ENCODE measurements at regions not wholly inside any gene's neighbourhood (a gene's known extent, or its start where the extent isn't known, plus 50 kb on each side); places are given as distances from the start of the nearest gene placed in this dataset.

DNA sequence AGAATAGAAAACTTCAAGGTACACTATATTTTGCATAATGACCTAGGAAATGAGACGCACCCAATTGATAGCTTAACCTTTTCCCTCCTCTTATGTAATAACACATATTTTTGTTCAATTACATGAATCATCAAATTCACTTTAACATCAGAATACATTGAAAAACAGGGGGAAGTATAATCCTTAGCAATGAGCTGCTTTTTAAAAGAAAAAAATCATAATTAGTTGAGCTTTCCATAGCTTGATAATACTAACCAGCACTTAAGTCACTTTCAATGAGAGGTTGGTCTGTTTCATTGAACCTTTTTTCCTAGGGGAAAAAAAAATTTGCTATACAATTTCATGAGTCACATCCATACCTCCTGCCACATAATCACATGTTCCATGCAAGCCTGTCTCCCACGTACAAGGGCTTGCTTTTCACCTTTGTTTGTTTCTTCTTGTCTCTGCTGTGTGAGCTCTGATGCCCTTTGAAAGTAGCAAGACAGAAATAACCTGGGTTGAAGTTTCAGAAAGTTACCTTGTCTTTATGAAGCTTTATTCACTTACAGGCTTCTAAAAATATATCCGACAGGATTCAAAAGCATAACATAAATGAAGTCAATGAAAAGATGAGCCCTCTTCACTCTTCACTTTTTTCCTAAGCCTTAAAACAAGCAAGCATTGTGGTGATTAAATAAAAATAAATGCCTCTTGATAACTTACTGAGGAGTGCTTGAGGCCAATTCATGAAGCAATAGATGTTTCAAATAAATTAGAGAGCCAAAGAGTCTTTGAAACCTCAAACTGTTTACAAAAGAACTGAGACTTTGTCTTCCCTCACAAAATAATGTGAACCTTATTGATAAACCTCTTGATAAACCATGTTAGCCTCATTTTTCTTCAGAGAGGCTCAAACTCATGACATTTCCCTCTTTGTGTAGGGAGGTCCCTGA, 108.5 kb downstream of the FEM1C start:
- no peak overlapping the region for H3K4me3 ChIP-seq (ENCODE audit: low read length)
- H3K9me3 ChIP-seq (ENCODE audit: insufficient read depth, low read depth, low read length), result peaks cover 12% of the 10 kb centered on the region
- no peak overlapping the region for H3K9ac ChIP-seq (ENCODE audit: low read depth, low read length)
- no peak overlapping the region for H3K27ac ChIP-seq (ENCODE audit: low read depth, low read length)
- 91% methylated on average over 3 of the region's 3 CpGs for WGBS
- no peaks in the 10 kb centered on the region for H3K36me3 ChIP-seq (ENCODE audit: insufficient read depth, low read length)
- H3K27me3 ChIP-seq (ENCODE audit: insufficient read depth, low read length), result no peaks in the 10 kb centered on the region
- no peaks in the 10 kb centered on the region for H3K4me1 ChIP-seq (ENCODE audit: insufficient read depth, low read length)

DNA sequence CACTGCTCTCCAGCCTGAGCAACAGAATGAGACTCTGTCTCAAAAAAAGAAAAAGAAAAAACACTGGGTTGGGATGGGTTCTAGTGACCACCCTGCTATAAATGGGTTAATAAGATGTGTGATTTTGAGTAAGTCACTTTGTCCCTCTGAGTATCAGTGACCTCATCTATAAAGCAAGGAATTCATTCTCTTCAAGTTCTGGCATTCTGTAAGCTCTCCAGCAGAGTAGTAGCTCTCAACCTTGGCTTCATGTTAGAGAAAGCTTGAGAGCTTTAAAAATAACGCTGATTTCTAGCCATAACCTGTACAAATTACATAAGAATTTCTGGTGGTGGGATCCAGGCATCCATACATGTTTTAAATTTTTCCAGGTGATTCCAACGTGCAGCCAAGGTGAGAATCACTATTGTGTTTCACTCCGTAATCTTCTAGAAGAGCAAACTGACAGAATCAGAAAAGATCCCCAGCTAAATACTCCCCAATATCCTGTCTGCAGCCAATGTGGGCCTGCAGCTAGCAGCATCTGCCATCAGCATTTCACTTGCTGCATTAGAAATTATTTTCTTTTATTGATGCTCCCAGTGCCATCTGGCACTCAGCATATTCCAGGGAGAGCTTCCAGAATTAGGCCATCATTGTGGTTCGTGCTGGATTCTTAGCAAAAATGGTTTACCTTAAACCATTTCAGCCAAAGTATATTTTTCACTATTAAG, 109.4 kb downstream of the FEM1C start:
- 90% methylated on average over 4 of the region's 4 CpGs for WGBS
- no peaks in the 10 kb centered on the region for H3K4me1 ChIP-seq (ENCODE audit: insufficient read depth, low read length)

DNA sequence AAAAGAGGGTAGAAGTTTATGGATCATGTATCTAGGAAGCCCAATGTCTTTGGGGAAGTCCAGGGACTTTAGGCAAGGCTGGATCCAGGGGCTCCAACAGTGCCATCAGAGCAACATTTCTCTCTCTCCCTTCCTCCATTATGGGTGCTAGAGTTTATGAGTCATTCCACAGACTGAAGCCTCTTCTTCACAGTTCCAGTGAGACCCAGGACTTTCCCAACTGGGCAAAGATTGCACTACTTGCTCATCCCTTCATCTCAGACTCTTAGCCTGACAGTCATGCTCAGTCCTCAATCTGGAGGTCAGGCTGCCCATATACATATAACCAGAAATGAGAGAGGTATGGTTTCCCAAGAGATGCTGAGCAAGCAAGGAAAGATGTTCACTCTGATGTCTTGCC, 110.7 kb downstream of the FEM1C start:
- H3K9ac ChIP-seq (ENCODE audit: low read depth, low read length), result no peak overlapping the region
- H3K27ac ChIP-seq (ENCODE audit: low read depth, low read length), result no peak overlapping the region
- H3K27me3 ChIP-seq (ENCODE audit: insufficient read depth, low read length), result no peaks in the 10 kb centered on the region
- H3K9me3 ChIP-seq (ENCODE audit: insufficient read depth, low read depth, low read length), result no peaks in the 10 kb centered on the region
- no peaks in the 10 kb centered on the region for H3K36me3 ChIP-seq (ENCODE audit: insufficient read depth, low read length)
- no peak overlapping the region for H3K4me3 ChIP-seq (ENCODE audit: low read length)
- H3K4me1 ChIP-seq (ENCODE audit: insufficient read depth, low read length), result no peaks in the 10 kb centered on the region

More for the DNA sequence above, 109.4 kb downstream of the FEM1C start:
- no peak overlapping the region for H3K9ac ChIP-seq (ENCODE audit: low read depth, low read length)
- H3K27ac ChIP-seq (ENCODE audit: low read depth, low read length), result no peak overlapping the region
- H3K4me3 ChIP-seq (ENCODE audit: low read length), result no peak overlapping the region
- H3K27me3 ChIP-seq (ENCODE audit: insufficient read depth, low read length), result no peaks in the 10 kb centered on the region
- peaks cover 8% of the 10 kb centered on the region for H3K9me3 ChIP-seq (ENCODE audit: insufficient read depth, low read depth, low read length)
- H3K36me3 ChIP-seq (ENCODE audit: insufficient read depth, low read length), result no peaks in the 10 kb centered on the region

DNA sequence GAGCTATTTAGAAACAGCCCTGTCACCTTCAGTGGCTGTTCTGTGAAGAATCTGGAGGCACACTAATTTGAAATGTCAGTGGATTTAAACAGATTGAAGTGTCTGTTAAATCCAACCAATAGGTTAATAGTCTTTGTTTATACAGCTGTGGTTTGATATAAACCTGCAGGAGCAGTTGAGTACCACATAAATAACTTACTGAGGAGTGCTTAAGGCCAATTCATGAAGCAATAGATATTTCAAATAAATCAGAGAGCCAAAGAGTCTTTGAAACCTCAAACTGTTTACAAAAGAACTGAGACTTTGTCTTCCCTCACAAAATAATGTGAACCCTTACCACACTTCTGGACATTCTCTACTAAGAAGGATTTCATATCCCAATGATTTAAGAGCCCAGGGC, 111.9 kb downstream of the FEM1C start:
- Histone ChIP-seq H3K4me1 (ENCODE audit: insufficient read depth, low read length) (peaks cover 11% of the 10 kb centered on the region), H3K9me3 (ENCODE audit: insufficient read depth, low read depth, low read length) (no peaks in the 10 kb centered on the region), H3K9ac (ENCODE audit: low read depth, low read length) (no peak overlapping the region), H3K27me3 (ENCODE audit: insufficient read depth, low read length) (no peaks in the 10 kb centered on the region), H3K4me3 (ENCODE audit: low read length) (no peak overlapping the region), H3K27ac (ENCODE audit: low read depth, low read length) (no peak overlapping the region), H3K36me3 (ENCODE audit: insufficient read depth, low read length) (no peaks in the 10 kb centered on the region)

DNA sequence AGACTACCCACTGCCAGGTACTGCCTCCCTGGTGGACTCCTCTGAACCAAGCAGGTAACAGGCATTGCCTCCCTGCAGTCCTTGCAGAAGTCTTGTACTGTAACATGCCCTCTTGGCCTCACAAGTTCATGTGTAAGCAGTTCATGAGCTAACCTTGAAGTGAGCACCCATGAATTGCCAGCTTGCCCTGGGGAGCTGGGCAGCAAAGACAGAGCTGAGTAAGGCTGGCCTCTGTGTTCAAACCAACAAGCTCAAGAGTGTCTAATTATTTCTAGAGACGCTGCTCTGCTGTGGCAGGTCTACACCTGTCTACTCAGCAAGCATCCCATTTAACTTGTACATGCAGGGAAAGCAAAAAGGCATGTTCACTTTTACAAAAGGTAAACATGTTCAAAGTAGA, 113.5 kb downstream of the FEM1C start:
- Histone ChIP-seq H3K9me3 (ENCODE audit: insufficient read depth, low read depth, low read length) (no peaks in the 10 kb centered on the region), H3K4me3 (ENCODE audit: low read length) (no peak overlapping the region), H3K36me3 (ENCODE audit: insufficient read depth, low read length) (no peaks in the 10 kb centered on the region), H3K4me1 (ENCODE audit: insufficient read depth, low read length) (peaks cover 24% of the 10 kb centered on the region), H3K27ac (ENCODE audit: low read depth, low read length) (no peak overlapping the region), H3K9ac (ENCODE audit: low read depth, low read length) (no peak overlapping the region), H3K27me3 (ENCODE audit: insufficient read depth, low read length) (no peaks in the 10 kb centered on the region)
- 100% methylated on average over 1 of the region's 1 CpG for WGBS

DNA sequence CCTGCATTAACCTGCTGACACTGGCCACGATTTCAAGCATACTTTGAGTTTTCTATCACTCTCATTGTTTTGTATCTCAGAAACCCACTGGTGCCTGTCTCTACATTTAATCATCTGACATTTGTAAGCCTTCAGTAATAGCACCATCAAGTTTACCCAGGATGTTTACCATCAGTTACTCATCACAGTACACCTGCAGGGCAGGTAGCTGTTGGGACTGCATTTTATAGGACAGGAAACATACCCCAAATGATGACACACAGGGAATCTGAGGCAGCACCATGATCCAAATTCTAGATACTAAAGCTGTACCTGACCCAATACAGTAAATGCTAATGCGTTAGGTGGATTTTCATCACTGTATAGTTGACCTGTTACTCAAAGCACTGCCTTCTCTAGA, 114.2 kb downstream of the FEM1C start:
- Histone ChIP-seq H3K4me1 (ENCODE audit: insufficient read depth, low read length) (peaks cover 24% of the 10 kb centered on the region), H3K9me3 (ENCODE audit: insufficient read depth, low read depth, low read length) (no peaks in the 10 kb centered on the region), H3K27ac (ENCODE audit: low read depth, low read length) (no peak overlapping the region), H3K4me3 (ENCODE audit: low read length) (no peak overlapping the region), H3K36me3 (ENCODE audit: insufficient read depth, low read length) (no peaks in the 10 kb centered on the region), H3K9ac (ENCODE audit: low read depth, low read length) (no peak overlapping the region), H3K27me3 (ENCODE audit: insufficient read depth, low read length) (no peaks in the 10 kb centered on the region)
- WGBS, result 89% methylated on average over 2 of the region's 2 CpGs

DNA sequence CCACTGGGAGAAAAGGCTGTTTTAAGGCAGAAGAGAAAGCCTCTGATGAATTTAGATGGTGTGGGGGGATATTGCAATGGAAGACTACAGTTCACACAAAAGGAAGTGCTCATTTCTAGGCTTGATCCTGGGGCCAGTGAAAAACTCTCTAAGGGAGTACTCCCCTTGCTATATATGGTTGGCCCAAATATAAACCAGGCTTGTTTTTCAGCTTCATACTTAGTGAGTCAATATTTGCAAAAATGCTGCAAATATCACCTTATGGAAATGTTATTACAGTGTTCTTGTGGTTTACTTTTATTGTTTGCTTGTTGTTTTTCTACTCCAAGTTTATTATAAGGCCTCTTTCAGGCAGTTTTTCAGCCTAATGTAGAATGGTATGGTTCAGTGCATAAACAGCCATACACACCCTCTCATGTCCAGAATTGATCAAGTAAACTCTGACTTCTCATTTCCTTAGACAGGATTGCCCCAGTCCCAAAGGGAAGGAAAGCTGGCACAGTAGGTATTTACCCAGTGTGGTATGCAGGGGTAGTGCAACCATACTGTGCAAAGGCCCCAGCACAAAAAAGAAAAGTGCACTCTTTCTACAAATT, 115.1 kb downstream of the FEM1C start:
- Histone ChIP-seq H3K9me3 (ENCODE audit: insufficient read depth, low read depth, low read length) (no peaks in the 10 kb centered on the region), H3K27me3 (ENCODE audit: insufficient read depth, low read length) (no peaks in the 10 kb centered on the region), H3K9ac (ENCODE audit: low read depth, low read length) (no peak overlapping the region), H3K4me1 (ENCODE audit: insufficient read depth, low read length) (peaks cover 24% of the 10 kb centered on the region), H3K27ac (ENCODE audit: low read depth, low read length) (no peak overlapping the region), H3K4me3 (ENCODE audit: low read length) (no peak overlapping the region), H3K36me3 (ENCODE audit: insufficient read depth, low read length) (no peaks in the 10 kb centered on the region)

DNA sequence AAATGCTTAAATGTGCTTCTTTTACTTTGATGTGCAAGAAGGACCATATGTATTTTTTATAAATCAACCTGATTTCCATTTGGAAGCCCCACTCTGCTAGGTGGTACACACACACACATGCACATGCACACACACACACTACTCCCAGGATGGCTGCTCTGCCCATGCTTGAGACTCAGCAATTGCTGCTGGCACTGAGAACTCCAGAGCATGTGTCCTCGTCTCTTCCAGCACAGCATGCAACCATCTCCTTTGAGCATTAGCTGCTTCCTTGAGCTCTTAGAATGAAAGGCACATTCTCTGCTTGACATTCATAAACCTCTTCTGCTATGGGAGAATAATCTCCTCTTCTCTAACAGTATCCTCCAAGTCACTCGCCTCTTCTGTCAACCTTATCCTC, 115.9 kb downstream of the FEM1C start:
- Histone ChIP-seq H3K27me3 (ENCODE audit: insufficient read depth, low read length) (no peaks in the 10 kb centered on the region), H3K27ac (ENCODE audit: low read depth, low read length) (no peak overlapping the region), H3K4me3 (ENCODE audit: low read length) (no peak overlapping the region), H3K9me3 (ENCODE audit: insufficient read depth, low read depth, low read length) (no peaks in the 10 kb centered on the region), H3K9ac (ENCODE audit: low read depth, low read length) (no peak overlapping the region), H3K36me3 (ENCODE audit: insufficient read depth, low read length) (no peaks in the 10 kb centered on the region), H3K4me1 (ENCODE audit: insufficient read depth, low read length) (peaks cover 24% of the 10 kb centered on the region)
- 82% methylated on average over 2 of the region's 2 CpGs for WGBS

DNA sequence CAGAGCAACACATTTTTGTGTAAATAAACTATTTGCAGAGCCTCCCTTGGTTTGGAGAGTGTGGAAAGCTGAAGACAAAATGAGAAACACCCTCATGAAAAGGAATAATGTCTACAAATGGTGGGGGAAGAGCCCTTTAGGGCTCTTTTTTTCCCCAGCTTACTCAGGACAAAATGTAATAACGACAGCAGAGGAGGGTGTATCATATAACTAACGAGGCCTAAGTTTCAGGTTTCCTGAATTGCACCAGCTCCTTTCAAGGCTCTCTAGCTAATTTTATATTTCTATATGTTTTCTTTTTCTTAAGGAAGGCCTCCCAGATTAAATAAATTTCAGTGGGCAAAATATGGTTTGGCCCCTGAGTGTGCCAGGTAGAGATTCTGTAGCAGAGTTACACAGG, 116.3 kb downstream of the FEM1C start:
- Histone ChIP-seq H3K36me3 (ENCODE audit: insufficient read depth, low read length) (no peaks in the 10 kb centered on the region), H3K9me3 (ENCODE audit: insufficient read depth, low read depth, low read length) (no peaks in the 10 kb centered on the region), H3K4me3 (ENCODE audit: low read length) (no peak overlapping the region), H3K4me1 (ENCODE audit: insufficient read depth, low read length) (peaks cover 24% of the 10 kb centered on the region), H3K27me3 (ENCODE audit: insufficient read depth, low read length) (no peaks in the 10 kb centered on the region), H3K9ac (ENCODE audit: low read depth, low read length) (no peak overlapping the region), H3K27ac (ENCODE audit: low read depth, low read length) (no peak overlapping the region)
- 94% methylated on average over 2 of the region's 2 CpGs for WGBS

DNA sequence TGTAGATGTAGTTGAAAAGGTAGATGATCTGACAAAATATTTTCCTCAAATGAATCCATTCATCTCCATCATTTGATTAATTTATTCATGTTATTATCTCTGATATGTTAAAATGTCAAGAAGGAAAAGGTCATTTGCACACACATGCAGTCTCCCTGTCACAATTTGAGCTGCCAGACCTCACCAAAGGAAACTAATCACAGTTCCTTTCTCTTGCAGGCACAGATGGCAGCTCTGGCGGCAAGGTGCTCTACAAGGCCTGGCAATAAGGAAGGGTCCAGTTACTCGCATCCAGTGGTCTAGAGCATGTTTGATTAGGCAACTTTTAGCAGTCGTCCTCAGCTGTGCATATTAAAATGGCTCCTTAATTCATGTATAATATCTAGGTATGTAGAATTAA, 120.1 kb downstream of the FEM1C start:
- H3K27me3 ChIP-seq (ENCODE audit: insufficient read depth, low read length), result no peaks in the 10 kb centered on the region
- WGBS, result 94% methylated on average over 3 of the region's 3 CpGs

DNA sequence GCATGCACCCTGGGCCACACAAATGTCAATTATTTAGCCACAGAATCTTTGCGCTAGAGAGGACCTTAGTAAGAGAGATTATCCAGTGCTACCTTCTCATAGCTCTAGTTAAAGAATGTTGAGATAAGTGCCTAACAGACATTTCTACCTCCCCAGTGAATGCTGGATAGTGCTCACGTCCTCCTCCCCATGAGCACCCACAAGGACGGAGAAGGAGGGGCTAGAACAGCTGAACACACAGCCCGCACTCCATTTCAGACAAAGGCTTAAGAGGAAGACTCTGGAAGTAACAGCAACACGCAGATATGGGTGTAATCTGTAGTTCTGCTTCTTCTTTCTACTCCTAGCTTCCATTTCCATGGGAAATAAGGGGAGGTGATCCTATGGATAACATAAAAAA, 120.5 kb downstream of the FEM1C start:
- no peaks in the 10 kb centered on the region for H3K9me3 ChIP-seq (ENCODE audit: insufficient read depth, low read depth, low read length)
- H3K27me3 ChIP-seq (ENCODE audit: insufficient read depth, low read length), result no peaks in the 10 kb centered on the region
- H3K4me1 ChIP-seq (ENCODE audit: insufficient read depth, low read length), result peaks cover 31% of the 10 kb centered on the region
- H3K9ac ChIP-seq (ENCODE audit: low read depth, low read length), result no peak overlapping the region
- H3K4me3 ChIP-seq (ENCODE audit: low read length), result no peak overlapping the region
- no peak overlapping the region for H3K27ac ChIP-seq (ENCODE audit: low read depth, low read length)
- no peaks in the 10 kb centered on the region for H3K36me3 ChIP-seq (ENCODE audit: insufficient read depth, low read length)
- WGBS, result 89% methylated on average over 4 of the region's 5 CpGs

More for the DNA sequence above, 120.1 kb downstream of the FEM1C start:
- peaks cover 29% of the 10 kb centered on the region for H3K4me1 ChIP-seq (ENCODE audit: insufficient read depth, low read length)
- H3K27ac ChIP-seq (ENCODE audit: low read depth, low read length), result no peak overlapping the region
- no peaks in the 10 kb centered on the region for H3K9me3 ChIP-seq (ENCODE audit: insufficient read depth, low read depth, low read length)
- no peak overlapping the region for H3K9ac ChIP-seq (ENCODE audit: low read depth, low read length)
- H3K4me3 ChIP-seq (ENCODE audit: low read length), result no peak overlapping the region
- no peaks in the 10 kb centered on the region for H3K36me3 ChIP-seq (ENCODE audit: insufficient read depth, low read length)
